ENCODE measurements at regions not wholly inside any gene's neighbourhood (a gene's known extent, or its start where the extent isn't known, plus 50 kb on each side); places are given as distances from the start of the nearest gene placed in this dataset.
"Not testable (repeated sequence)": the region's sequence is repeated elsewhere in the genome, so short reads cannot be mapped to it uniquely, and the experiment has no call there.

GRCh38 chr4:86481440-86481839 lies 112.7 kb upstream of the PTPN13 start:
- no peak for DNase-seq (ENCODE audit: low read depth)

GRCh38 chr4:86482306-86483172 lies 111.6 kb upstream of the PTPN13 start:
- DNase-seq (ENCODE audit: low read depth), result peak; percentile 11

GRCh38 chr4:86483173-86483490 lies 111.0 kb upstream of the PTPN13 start:
- DNase-seq (ENCODE audit: low read depth), result no peak

GRCh38 chr4:86483773-86484172 lies 110.3 kb upstream of the PTPN13 start:
- no peak for DNase-seq (ENCODE audit: low read depth)

- DNase-seq (ENCODE audit: low read depth), result no peak
Measured at GRCh38 chr4:86484241-86484640, 109.9 kb upstream of the PTPN13 start.

GRCh38 chr4:86487738-86488348 lies 106.3 kb upstream of the PTPN13 start:
- DNase-seq (ENCODE audit: low read depth), result no peak

- no peak for DNase-seq (ENCODE audit: low read depth)
Measured at GRCh38 chr4:86493460-86493859, 100.7 kb upstream of the PTPN13 start.

- peak; percentile 62 for DNase-seq (ENCODE audit: low read depth)
Measured at GRCh38 chr4:86496094-86497080, 97.7 kb upstream of the PTPN13 start.

- DNase-seq (ENCODE audit: low read depth), result peak; percentile 4
Measured at GRCh38 chr4:86497131-86497530, 97.0 kb upstream of the PTPN13 start.

GRCh38 chr4:86497980-86498862 lies 95.9 kb upstream of the PTPN13 start:
- DNase-seq (ENCODE audit: low read depth), result peak; percentile 75

- no peak for DNase-seq (ENCODE audit: low read depth)
Measured at GRCh38 chr4:86498863-86499166, 95.3 kb upstream of the PTPN13 start.

GRCh38 chr4:86500527-86500926 lies 93.6 kb upstream of the PTPN13 start:
- DNase-seq (ENCODE audit: low read depth), result peak; percentile 43

- DNase-seq (ENCODE audit: low read depth), result no peak
Measured at GRCh38 chr4:86502081-86502480, 92.0 kb upstream of the PTPN13 start.

- no peak for DNase-seq (ENCODE audit: low read depth)
Measured at GRCh38 chr4:86506591-86506990, 87.5 kb upstream of the PTPN13 start.

GRCh38 chr4:86508436-86508835 lies 85.7 kb upstream of the PTPN13 start:
- peak; percentile 48 for DNase-seq (ENCODE audit: low read depth)

- no peak for DNase-seq (ENCODE audit: low read depth)
Measured at GRCh38 chr4:86511590-86511989, 82.5 kb upstream of the PTPN13 start.

GRCh38 chr4:86512631-86513030 lies 81.5 kb upstream of the PTPN13 start:
- no peak for DNase-seq (ENCODE audit: low read depth)

GRCh38 chr4:86515963-86516362 lies 78.2 kb upstream of the PTPN13 start:
- DNase-seq (ENCODE audit: low read depth), result not testable (repeated sequence)

GRCh38 chr4:86521373-86521969 lies 72.6 kb upstream of the PTPN13 start:
- DNase-seq (ENCODE audit: low read depth), result no peak

GRCh38 chr4:86522349-86522748 lies 71.8 kb upstream of the PTPN13 start:
- peak; percentile 26 for DNase-seq (ENCODE audit: low read depth)

GRCh38 chr4:86523333-86523732 lies 70.8 kb upstream of the PTPN13 start:
- DNase-seq (ENCODE audit: low read depth), result no peak
